ENCODE measurements at regions not wholly inside any gene's neighbourhood (a gene's known extent, or its start where the extent isn't known, plus 50 kb on each side); places are given as distances from the start of the nearest gene placed in this dataset.
A peak's percentile ranks its signal among the peaks of the same experiment; 100 is the strongest.

- DNase-seq = no peak
Measured at GRCh38 chr3:31232055-31233025, 300.4 kb upstream of the STT3B start.

- no peak for DNase-seq
Measured at GRCh38 chr3:31234145-31234544, 298.6 kb upstream of the STT3B start.

GRCh38 chr3:31235062-31235700 is 297.5 kb upstream of the STT3B start:
- peak; percentile 74 for DNase-seq

- DNase-seq = no peak
Measured at GRCh38 chr3:31237887-31238286, 294.8 kb upstream of the STT3B start.

DNA sequence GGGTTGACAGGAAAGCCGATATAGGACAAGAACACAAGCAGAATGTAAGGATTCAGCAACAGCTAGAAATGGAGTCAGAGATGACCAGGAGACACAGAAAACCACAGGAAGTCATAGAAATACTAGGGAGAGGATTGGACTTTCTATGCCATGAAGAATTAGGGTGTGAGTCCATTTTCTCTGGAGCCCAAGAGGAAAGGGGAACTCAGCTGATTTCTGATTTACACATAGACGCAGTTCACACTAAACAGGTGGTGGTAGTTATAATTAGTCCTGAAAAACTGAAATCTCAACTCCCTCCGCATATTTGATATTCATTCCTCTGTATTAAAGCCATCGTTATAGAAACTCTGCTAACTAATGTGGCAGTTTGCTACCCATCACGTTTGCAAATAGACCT is 292.7 kb upstream of the STT3B start:
- DNase-seq = no peak

GRCh38 chr3:31240466-31240865 is 292.3 kb upstream of the STT3B start:
- no peak for DNase-seq

DNA sequence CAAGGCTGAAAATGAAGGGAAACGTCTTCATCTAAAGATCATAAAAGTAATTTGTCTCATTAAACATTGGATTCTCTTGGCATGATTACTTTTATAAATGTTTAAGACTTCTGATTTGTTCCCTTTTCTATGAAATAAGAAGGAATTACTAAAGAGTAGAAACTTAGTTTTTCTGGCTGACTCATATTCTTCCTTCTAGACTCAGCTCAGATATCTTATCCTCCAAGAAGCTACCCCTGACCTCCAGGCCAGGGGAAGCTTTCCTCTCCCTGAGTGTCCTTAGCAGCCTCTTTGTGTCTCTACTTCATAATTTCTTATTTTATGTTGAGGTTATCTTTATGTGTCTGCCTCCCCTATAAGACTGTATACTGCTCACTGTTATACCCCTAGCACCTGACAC is 291.9 kb upstream of the STT3B start:
- DNase-seq = no peak

DNA sequence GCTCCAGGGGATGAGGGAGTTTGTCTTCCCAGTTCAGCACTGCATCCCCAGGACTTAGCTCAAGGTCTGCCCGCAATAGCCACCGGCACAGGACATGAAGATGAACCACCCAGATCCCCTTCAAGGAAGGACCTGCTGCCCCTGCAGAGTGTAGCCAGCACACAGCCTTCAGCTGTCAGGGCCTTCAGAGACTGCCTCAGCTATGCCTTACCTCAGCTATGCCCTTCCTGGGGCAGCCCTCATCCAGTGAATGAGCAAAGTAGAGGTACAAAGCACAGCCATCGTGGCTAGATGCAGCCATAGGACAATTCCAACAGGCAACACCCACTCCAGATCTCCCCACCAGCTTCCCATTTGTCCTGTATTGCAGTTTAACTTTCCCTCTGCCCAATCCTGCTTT is 291.2 kb upstream of the STT3B start:
- DNase-seq = no peak

GRCh38 chr3:31242026-31242960 is 290.4 kb upstream of the STT3B start:
- DNase-seq = no peak

GRCh38 chr3:31244929-31245817 is 287.6 kb upstream of the STT3B start:
- no peak for DNase-seq

DNA sequence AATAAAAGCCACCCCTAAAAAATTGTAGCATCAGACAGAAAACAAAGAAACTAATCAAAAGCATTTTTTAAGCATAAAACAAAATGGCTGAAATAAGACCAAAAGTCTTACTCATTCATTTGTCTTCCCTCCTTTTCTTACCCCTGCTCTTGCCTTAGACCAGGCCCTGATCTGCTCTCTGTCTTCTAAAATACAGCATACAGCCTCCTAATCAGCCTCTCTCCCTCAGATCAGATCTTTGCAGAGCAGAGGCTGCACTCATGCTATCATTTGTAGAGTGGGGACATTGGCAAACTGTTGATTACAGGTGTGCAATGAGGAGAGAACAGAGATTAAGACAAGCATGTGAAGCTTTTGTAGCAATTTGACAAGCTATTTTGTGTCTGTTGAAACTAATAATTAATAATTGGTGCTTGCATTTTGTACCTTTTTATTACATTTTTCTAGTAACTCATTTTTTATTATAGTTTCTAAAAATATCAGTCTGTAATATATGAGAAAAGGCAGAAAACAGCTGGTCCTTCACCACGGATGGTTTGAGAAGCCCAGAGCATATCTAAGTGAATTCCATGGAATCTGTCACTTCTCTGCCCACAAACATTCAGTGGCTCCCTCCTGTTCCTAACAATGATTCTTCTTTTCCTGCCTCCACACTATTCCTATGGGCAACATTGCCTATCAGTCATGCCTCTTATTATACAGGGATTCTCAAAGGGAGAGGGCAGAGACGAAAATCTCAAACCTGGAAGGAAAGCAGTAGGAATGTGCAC is 286.2 kb upstream of the STT3B start:
- DNase-seq = no peak

GRCh38 chr3:31247063-31247447 is 285.7 kb upstream of the STT3B start:
- DNase-seq = no peak

- no peak for DNase-seq
Measured at GRCh38 chr3:31247850-31248562, 284.7 kb upstream of the STT3B start.

GRCh38 chr3:31248563-31248992 is 284.1 kb upstream of the STT3B start:
- DNase-seq = no peak

GRCh38 chr3:31249545-31249944 is 283.2 kb upstream of the STT3B start:
- no peak for DNase-seq

DNA sequence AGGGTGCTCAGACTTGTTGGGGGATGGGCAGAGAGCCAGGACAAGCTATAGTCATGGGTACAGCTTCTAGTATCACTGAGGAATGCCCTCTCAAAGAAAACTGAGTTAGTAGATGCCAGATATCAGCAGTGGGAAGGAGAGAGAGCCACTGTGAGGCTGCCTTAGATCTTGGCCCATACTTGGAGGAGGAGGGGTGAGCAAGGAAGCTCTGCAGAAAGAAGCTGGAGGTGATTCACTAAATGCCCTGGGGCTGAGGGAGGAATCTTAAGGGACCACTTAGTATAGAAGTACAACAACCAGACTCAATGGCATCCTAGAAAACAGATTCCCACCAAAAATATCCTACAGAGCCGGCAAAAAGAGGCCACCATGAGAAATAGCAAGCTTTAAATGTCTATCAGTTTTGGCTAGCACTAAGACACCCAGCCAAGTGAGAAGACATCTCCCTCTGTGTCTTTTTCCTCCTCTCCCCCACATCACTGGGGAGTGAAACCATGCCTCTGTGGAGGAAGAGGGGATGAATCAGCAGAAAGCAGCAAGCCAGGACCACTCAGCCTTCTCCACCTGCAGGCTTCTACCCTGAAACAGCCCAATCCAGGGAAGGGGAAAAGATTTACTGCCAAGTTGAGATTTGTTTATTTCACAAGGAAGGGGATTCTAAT is 282.5 kb upstream of the STT3B start:
- DNase-seq = no peak

DNA sequence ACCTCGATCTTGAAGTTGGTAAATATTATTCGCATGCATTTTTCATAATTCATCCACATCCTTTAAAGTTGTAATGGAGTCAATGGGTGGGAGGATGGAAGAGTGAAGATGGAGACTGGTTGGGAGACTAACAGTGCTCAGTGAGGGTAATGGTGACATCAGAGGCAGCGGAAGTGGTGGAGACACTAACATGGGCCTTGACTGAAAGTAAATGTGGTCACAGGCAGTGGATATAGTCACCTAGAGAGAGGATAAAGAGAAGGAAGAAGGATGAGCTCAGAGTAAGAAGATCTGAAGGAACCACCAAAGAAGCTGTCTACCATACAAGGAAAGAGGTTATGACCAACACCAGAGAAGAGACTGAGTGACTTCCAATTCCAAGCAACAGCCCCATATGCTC is 281.6 kb upstream of the STT3B start:
- no peak for DNase-seq

GRCh38 chr3:31252216-31253185 is 280.2 kb upstream of the STT3B start:
- DNase-seq = no peak

DNA sequence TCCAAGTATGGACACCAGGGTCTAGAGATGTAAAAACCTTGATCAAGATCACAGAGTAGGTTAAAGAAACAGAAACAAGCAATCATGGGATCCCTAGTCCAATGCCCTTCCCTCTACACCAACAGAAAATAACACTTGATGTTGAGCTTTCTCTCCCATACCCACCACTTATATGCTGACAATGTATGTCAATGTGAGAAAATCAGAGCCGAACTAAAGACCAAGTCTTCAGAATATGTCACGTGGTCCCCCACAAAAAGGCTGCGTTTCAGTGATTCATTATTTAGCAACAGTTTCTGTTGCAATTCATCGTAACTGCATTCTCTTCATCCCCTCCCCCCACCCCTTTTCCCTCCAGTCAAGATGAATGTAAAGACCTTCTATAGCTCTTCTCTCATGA is 278.9 kb upstream of the STT3B start:
- no peak for DNase-seq

Data from retina (tissue), 1 donor.